ENCODE measurements at regions not wholly inside any gene's neighbourhood (a gene's known extent, or its start where the extent isn't known, plus 50 kb on each side); places are given as distances from the start of the nearest gene placed in this dataset.
"Not testable (repeated sequence)": the region's sequence is repeated elsewhere in the genome, so short reads cannot be mapped to it uniquely, and the experiment has no call there.

DNA sequence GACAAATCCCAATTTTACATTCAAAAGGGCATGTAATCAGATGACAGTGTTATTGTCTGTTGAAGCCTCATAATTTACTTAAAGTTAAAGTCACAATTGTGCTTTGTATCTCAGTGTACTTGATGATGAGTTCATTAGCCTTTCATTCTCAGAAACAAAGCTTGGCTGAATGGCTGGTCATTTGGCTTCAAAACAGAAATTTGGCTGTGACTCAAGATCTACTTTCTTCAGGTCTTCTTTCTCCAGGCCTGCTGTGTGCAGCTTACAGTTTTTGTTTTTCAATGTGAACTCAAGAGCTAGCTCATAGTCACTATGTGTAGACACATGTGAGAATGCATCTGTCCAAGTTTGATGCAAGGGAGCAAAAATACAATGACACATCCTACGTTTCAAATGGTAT is 2003.6 kb upstream of the WWC1 start:
- Histone ChIP-seq H3K9ac (ENCODE audit: low read length) (no peak overlapping the region), H3K9me3 (ENCODE audit: control insufficient read depth, low read length) (no peaks in the 10 kb centered on the region), H3K4me3 (ENCODE audit: low read length) (no peak overlapping the region), H3K27me3 (ENCODE audit: control insufficient read depth, insufficient read depth, low read length) (no peaks in the 10 kb centered on the region), H3K4me1 (ENCODE audit: control insufficient read depth, insufficient read depth, low read length) (no peaks in the 10 kb centered on the region), H3K36me3 (ENCODE audit: control insufficient read depth, insufficient read depth, low read length) (no peaks in the 10 kb centered on the region)

GRCh38 chr5:166291800-166292199 is 1999.6 kb upstream of the WWC1 start:
- H3K27me3 ChIP-seq (ENCODE audit: control insufficient read depth, insufficient read depth, low read length); H3K36me3 ChIP-seq (ENCODE audit: control insufficient read depth, insufficient read depth, low read length); H3K4me3 ChIP-seq (ENCODE audit: low read length); H3K9me3 ChIP-seq (ENCODE audit: control insufficient read depth, low read length); H3K4me1 ChIP-seq (ENCODE audit: control insufficient read depth, insufficient read depth, low read length); H3K9ac ChIP-seq (ENCODE audit: low read length): not testable (repeated sequence)

DNA sequence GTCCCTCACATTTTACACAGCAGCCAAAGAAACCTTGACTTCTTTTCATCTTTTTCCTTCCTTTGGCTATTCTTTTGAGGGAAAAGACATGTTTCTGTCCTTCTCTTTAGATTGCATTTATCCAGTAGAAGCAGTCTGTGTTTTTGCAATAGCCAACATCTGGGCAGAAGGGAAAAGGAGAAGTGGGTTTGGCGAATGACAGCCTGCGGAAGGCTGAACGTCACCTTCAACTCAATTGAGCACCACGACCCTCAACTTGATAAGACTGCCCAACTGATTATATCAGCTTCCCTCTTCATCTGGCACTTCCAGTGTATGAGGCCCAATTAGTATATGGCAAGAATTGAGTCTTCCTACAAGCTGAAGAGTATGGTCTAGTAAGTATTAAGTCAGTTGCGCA is 1997.6 kb upstream of the WWC1 start:
- Histone ChIP-seq H3K36me3 (ENCODE audit: control insufficient read depth, insufficient read depth, low read length) (no peaks in the 10 kb centered on the region), H3K9ac (ENCODE audit: low read length) (no peak overlapping the region), H3K9me3 (ENCODE audit: control insufficient read depth, low read length) (no peaks in the 10 kb centered on the region), H3K4me1 (ENCODE audit: control insufficient read depth, insufficient read depth, low read length) (no peaks in the 10 kb centered on the region), H3K27me3 (ENCODE audit: control insufficient read depth, insufficient read depth, low read length) (no peaks in the 10 kb centered on the region), H3K4me3 (ENCODE audit: low read length) (no peak overlapping the region)

DNA sequence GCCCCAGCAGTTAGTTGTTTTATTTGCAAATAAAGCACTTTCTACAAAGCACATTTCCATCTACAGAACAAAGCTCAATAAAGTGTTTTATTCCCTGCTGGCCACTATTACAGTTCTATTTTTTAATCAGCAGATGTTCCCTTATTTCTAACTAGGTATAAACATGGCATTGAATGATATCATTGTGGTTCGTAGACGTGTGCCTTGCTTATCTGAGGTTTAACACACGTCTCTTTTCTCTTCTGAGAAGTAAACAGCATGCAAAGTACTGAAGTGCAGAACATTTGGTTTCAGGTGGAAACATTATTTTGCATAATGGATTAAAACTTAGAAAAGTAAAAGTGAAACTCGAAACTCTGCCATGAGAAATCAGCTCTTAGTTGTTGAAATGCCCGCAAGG is 1989.3 kb upstream of the WWC1 start:
- no peak overlapping the region for H3K9ac ChIP-seq (ENCODE audit: low read length)
- no peak overlapping the region for H3K4me3 ChIP-seq (ENCODE audit: low read length)
- no peaks in the 10 kb centered on the region for H3K4me1 ChIP-seq (ENCODE audit: control insufficient read depth, insufficient read depth, low read length)
- no peaks in the 10 kb centered on the region for H3K36me3 ChIP-seq (ENCODE audit: control insufficient read depth, insufficient read depth, low read length)
- H3K27me3 ChIP-seq (ENCODE audit: control insufficient read depth, insufficient read depth, low read length): no peaks in the 10 kb centered on the region
- no peaks in the 10 kb centered on the region for H3K9me3 ChIP-seq (ENCODE audit: control insufficient read depth, low read length)

DNA sequence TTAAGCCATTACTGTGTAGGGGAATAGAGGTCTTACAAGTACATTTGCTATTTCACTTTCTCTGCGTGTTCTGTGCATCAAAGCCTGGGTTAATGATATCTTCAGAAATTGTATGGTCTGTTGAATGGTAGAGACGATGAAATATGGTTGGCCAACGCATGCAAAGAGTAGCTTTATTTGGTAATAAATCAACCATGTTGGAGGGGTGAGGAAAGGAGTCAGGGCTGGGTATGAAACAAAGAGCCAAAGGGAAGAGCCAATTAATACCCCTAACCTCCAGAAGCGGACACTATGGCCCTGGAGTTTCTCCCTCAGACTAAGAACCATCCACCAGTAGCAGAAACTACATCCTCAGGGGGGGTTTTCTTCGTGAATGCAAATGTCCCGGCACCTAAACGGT is 1974.0 kb upstream of the WWC1 start:
- Histone ChIP-seq H3K9me3 (ENCODE audit: control insufficient read depth, low read length) (no peaks in the 10 kb centered on the region), H3K36me3 (ENCODE audit: control insufficient read depth, insufficient read depth, low read length) (no peaks in the 10 kb centered on the region), H3K9ac (ENCODE audit: low read length) (no peak overlapping the region), H3K27me3 (ENCODE audit: control insufficient read depth, insufficient read depth, low read length) (no peaks in the 10 kb centered on the region), H3K4me3 (ENCODE audit: low read length) (no peak overlapping the region), H3K4me1 (ENCODE audit: control insufficient read depth, insufficient read depth, low read length) (no peaks in the 10 kb centered on the region)

- Histone ChIP-seq H3K27me3 (ENCODE audit: control insufficient read depth, insufficient read depth, low read length) (no peaks in the 10 kb centered on the region), H3K4me3 (ENCODE audit: low read length) (no peak overlapping the region)
Measured at GRCh38 chr5:166320920-166321480, 1970.4 kb upstream of the WWC1 start.

GRCh38 chr5:166324372-166324771 is 1967.1 kb upstream of the WWC1 start:
- Histone ChIP-seq H3K9ac (ENCODE audit: low read length) (no peak overlapping the region), H3K4me1 (ENCODE audit: control insufficient read depth, insufficient read depth, low read length) (no peaks in the 10 kb centered on the region), H3K9me3 (ENCODE audit: control insufficient read depth, low read length) (no peaks in the 10 kb centered on the region), H3K4me3 (ENCODE audit: low read length) (no peak overlapping the region), H3K27me3 (ENCODE audit: control insufficient read depth, insufficient read depth, low read length) (no peaks in the 10 kb centered on the region), H3K36me3 (ENCODE audit: control insufficient read depth, insufficient read depth, low read length) (no peaks in the 10 kb centered on the region)

More at GRCh38 chr5:166320920-166321480, 1970.4 kb upstream of the WWC1 start:
- H3K9me3 ChIP-seq (ENCODE audit: control insufficient read depth, low read length): no peaks in the 10 kb centered on the region
- H3K9ac ChIP-seq (ENCODE audit: low read length): no peak overlapping the region
- H3K36me3 ChIP-seq (ENCODE audit: control insufficient read depth, insufficient read depth, low read length): no peaks in the 10 kb centered on the region
- H3K4me1 ChIP-seq (ENCODE audit: control insufficient read depth, insufficient read depth, low read length): no peaks in the 10 kb centered on the region

DNA sequence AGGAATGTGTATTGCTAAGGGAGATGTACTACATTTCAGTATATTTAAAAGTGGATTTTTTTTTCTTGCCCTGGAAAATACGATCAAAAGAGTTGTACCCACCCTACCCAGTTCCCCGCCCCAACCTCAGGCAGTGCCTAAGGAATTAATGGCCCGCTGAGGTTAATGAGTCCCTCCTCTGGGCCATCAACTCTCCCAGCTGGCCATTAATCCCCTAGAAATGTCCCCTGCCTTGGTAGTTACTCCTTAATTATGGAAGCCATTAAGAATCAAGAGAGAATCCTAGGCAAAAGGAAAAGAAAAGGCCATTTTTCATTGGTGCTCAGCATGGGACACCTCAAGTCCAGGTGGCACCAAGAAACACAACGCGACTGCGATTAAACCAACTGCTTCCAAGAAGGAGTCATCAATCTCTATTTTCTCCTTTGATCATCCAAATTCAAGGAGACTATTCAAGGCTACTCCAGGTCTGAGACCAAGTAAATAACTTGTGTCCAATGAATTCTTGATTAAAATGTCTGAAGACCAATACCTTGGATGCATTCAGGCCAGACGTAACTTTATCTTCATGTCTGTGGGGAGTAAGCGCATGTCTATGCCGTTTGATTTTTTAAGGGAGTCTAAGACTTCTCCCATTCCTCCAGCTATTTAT is 1962.2 kb upstream of the WWC1 start:
- Histone ChIP-seq H3K9ac (ENCODE audit: low read length) (no peak overlapping the region), H3K4me3 (ENCODE audit: low read length) (no peak overlapping the region), H3K36me3 (ENCODE audit: control insufficient read depth, insufficient read depth, low read length) (no peaks in the 10 kb centered on the region), H3K4me1 (ENCODE audit: control insufficient read depth, insufficient read depth, low read length) (no peaks in the 10 kb centered on the region), H3K9me3 (ENCODE audit: control insufficient read depth, low read length) (no peaks in the 10 kb centered on the region), H3K27me3 (ENCODE audit: control insufficient read depth, insufficient read depth, low read length) (no peaks in the 10 kb centered on the region)

- H3K4me3 ChIP-seq (ENCODE audit: low read length): no peak overlapping the region
- H3K9me3 ChIP-seq (ENCODE audit: control insufficient read depth, low read length): no peaks in the 10 kb centered on the region
- no peaks in the 10 kb centered on the region for H3K27me3 ChIP-seq (ENCODE audit: control insufficient read depth, insufficient read depth, low read length)
- no peaks in the 10 kb centered on the region for H3K36me3 ChIP-seq (ENCODE audit: control insufficient read depth, insufficient read depth, low read length)
- H3K9ac ChIP-seq (ENCODE audit: low read length): no peak overlapping the region
- H3K4me1 ChIP-seq (ENCODE audit: control insufficient read depth, insufficient read depth, low read length): no peaks in the 10 kb centered on the region
Measured at GRCh38 chr5:166330036-166330435, 1961.4 kb upstream of the WWC1 start.

DNA sequence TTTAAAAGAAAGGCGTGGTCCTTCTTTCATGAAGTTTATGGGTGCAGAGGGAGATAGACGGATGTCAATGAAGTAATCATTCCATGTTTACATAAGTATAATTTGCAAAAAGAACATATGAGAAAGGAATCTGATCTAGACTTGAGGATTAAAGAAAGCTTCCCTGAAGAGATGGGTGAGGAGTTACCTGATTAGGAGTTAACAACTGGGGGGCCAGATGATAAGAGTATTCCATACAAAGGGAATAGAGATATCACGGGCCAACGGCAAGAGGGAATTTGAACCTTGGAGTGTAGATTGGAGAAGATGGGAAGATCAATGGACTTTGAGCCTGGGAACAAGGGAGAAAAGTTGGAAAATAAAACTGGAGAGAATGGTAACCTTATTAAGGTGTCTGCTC is 1959.9 kb upstream of the WWC1 start:
- no peaks in the 10 kb centered on the region for H3K4me1 ChIP-seq (ENCODE audit: control insufficient read depth, insufficient read depth, low read length)
- no peak overlapping the region for H3K4me3 ChIP-seq (ENCODE audit: low read length)
- no peak overlapping the region for H3K9ac ChIP-seq (ENCODE audit: low read length)
- no peaks in the 10 kb centered on the region for H3K9me3 ChIP-seq (ENCODE audit: control insufficient read depth, low read length)
- H3K27me3 ChIP-seq (ENCODE audit: control insufficient read depth, insufficient read depth, low read length): no peaks in the 10 kb centered on the region
- no peaks in the 10 kb centered on the region for H3K36me3 ChIP-seq (ENCODE audit: control insufficient read depth, insufficient read depth, low read length)

GRCh38 chr5:166338801-166339200 is 1952.6 kb upstream of the WWC1 start:
- no peaks in the 10 kb centered on the region for H3K27me3 ChIP-seq (ENCODE audit: control insufficient read depth, insufficient read depth, low read length)
- H3K36me3 ChIP-seq (ENCODE audit: control insufficient read depth, insufficient read depth, low read length): no peaks in the 10 kb centered on the region
- H3K9me3 ChIP-seq (ENCODE audit: control insufficient read depth, low read length): no peaks in the 10 kb centered on the region
- no peak overlapping the region for H3K9ac ChIP-seq (ENCODE audit: low read length)
- no peaks in the 10 kb centered on the region for H3K4me1 ChIP-seq (ENCODE audit: control insufficient read depth, insufficient read depth, low read length)
- H3K4me3 ChIP-seq (ENCODE audit: low read length): no peak overlapping the region

GRCh38 chr5:166340039-166340438 is 1951.4 kb upstream of the WWC1 start:
- Histone ChIP-seq H3K4me3 (ENCODE audit: low read length) (no peak overlapping the region), H3K36me3 (ENCODE audit: control insufficient read depth, insufficient read depth, low read length) (no peaks in the 10 kb centered on the region), H3K9ac (ENCODE audit: low read length) (no peak overlapping the region), H3K9me3 (ENCODE audit: control insufficient read depth, low read length) (no peaks in the 10 kb centered on the region), H3K4me1 (ENCODE audit: control insufficient read depth, insufficient read depth, low read length) (no peaks in the 10 kb centered on the region), H3K27me3 (ENCODE audit: control insufficient read depth, insufficient read depth, low read length) (no peaks in the 10 kb centered on the region)

Data from mucosa of stomach (tissue), 1 donor.